ENCODE measurements at regions not wholly inside any gene's neighbourhood (a gene's known extent, or its start where the extent isn't known, plus 50 kb on each side); places are given as distances from the start of the nearest gene placed in this dataset.

- Mint-ChIP-seq H3K4me3 (no peak overlapping the region), H3K36me3 (no peaks in the 10 kb centered on the region), H3K27ac (no peak overlapping the region), H3K27me3 (peaks cover 0 to 3% of the 10 kb centered on the region in 2 donors), H3K9me3 (no peaks in the 10 kb centered on the region), H3K4me1 (peaks cover 0 to 2% (median 0%) of the 10 kb centered on the region in 3 donors)
- H3K4me3 ChIP-seq (ENCODE audit: control insufficient read depth in 1 of 2, extremely low read depth in 1 of 2, low read length in 1 of 2): no peak overlapping the region
- no CpG with 5 or more reads among the region's 3 CpGs for WGBS (ENCODE audit: insufficient coverage)
- H3K27me3 ChIP-seq (replicated peaks in 1 of 2; ENCODE audit: control insufficient read depth in 2 of 2, extremely low read depth in 1 of 2, insufficient read depth in 2 of 2, low read length in 1 of 2): no peaks in the 10 kb centered on the region
- no peaks in the 10 kb centered on the region for H3K9me3 ChIP-seq
- ATAC-seq (replicated peaks in 1 of 4) (no peak), DNase-seq (no peak)
- ChIA-PET POLR2A (no interaction called here), CTCF (interaction anchor here in 1 of 2 donors (0.6 kb wide), 1 partner anchor 249 kb away, joined by 3 read pairs; no protein-coding TSS in a partner anchor)
- H3K36me3 ChIP-seq (ENCODE audit: control insufficient read depth in 2 of 2, extremely low read depth in 1 of 2, insufficient read depth in 1 of 2, low read length in 1 of 2): no peaks in the 10 kb centered on the region
- H3K4me1 ChIP-seq (ENCODE audit: control insufficient read depth in 1 of 2, extremely low read depth in 1 of 2, insufficient read depth in 2 of 2, low read length in 2 of 2): no peaks in the 10 kb centered on the region
- no peak overlapping the region for H3K27ac ChIP-seq (ENCODE audit: low read length)
Measured at GRCh38 chr5:39648085-39648847, 223.5 kb upstream of the DAB2 start.

DNA sequence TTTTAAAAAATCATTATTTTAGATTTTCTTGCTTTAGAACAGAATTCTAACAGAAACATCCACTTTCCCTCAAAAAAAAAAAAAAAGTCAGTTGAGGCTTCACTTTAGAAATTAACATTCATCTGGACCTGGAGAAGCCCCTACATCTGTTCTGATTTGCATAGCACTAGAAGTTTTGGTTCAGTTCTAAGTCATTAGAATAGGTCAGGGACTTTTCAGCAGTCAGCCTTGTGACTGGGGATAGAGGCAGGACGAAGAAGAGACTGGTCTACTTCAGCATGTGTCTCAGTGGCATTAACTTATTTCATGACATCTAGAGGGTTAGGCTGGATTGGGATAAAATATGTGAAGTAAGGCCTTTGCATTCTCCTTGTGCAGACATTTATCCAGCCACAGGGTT is 215.8 kb upstream of the DAB2 start:
- H3K36me3 Mint-ChIP-seq: no peaks in the 10 kb centered on the region
- DNase-seq (no peak), ATAC-seq (replicated peaks in 1 of 4) (no peak)
- no peaks in the 10 kb centered on the region for H3K27me3 ChIP-seq (replicated peaks in 1 of 2; ENCODE audit: control insufficient read depth in 2 of 2, extremely low read depth in 1 of 2, insufficient read depth in 2 of 2, low read length in 1 of 2)
- no CpG with 5 or more reads among the region's 1 CpG for WGBS (ENCODE audit: insufficient coverage)
- H3K9me3 Mint-ChIP-seq: no peaks in the 10 kb centered on the region
- no peaks in the 10 kb centered on the region for H3K9me3 ChIP-seq
- no peak overlapping the region for H3K27ac Mint-ChIP-seq
- CTCF ChIA-PET: no interaction called here
- H3K4me1 ChIP-seq (ENCODE audit: control insufficient read depth in 1 of 2, extremely low read depth in 1 of 2, insufficient read depth in 2 of 2, low read length in 2 of 2): no peaks in the 10 kb centered on the region
- H3K4me3 Mint-ChIP-seq: no peak overlapping the region
- H3K4me1 Mint-ChIP-seq: no peaks in the 10 kb centered on the region
- H3K4me3 ChIP-seq (ENCODE audit: control insufficient read depth in 1 of 2, extremely low read depth in 1 of 2, low read length in 1 of 2): no peak overlapping the region
- POLR2A ChIA-PET: no interaction called here
- no peaks in the 10 kb centered on the region for H3K36me3 ChIP-seq (ENCODE audit: control insufficient read depth in 2 of 2, extremely low read depth in 1 of 2, insufficient read depth in 1 of 2, low read length in 1 of 2)
- H3K27me3 Mint-ChIP-seq: peaks cover 0 to 3% of the 10 kb centered on the region in 2 donors
- H3K27ac ChIP-seq (ENCODE audit: low read length): no peak overlapping the region

- Mint-ChIP-seq H3K27ac (no peak overlapping the region), H3K36me3 (no peaks in the 10 kb centered on the region), H3K4me3 (no peak overlapping the region), H3K9me3 (no peaks in the 10 kb centered on the region), H3K27me3 (peaks cover 3% of the 10 kb centered on the region in 2 donors), H3K4me1 (no peaks in the 10 kb centered on the region)
- POLR2A ChIA-PET: no interaction called here
- DNase-seq (no peak), ATAC-seq (replicated peaks in 1 of 4) (no peak)
- H3K36me3 ChIP-seq (ENCODE audit: control insufficient read depth in 2 of 2, extremely low read depth in 1 of 2, insufficient read depth in 1 of 2, low read length in 1 of 2): no peaks in the 10 kb centered on the region
- no peak overlapping the region for H3K4me3 ChIP-seq (ENCODE audit: control insufficient read depth in 1 of 2, extremely low read depth in 1 of 2, low read length in 1 of 2)
- CTCF ChIA-PET: interaction anchor here in 1 of 2 donors (0.6 to 0.7 kb wide), 2 partner anchors 61 to 1803 kb away, joined by 3 read pairs; no protein-coding TSS in a partner anchor
- H3K27ac ChIP-seq (ENCODE audit: low read length): no peak overlapping the region
- 70% methylated on average over 2 of the region's 3 CpGs for WGBS (ENCODE audit: insufficient coverage)
- no peaks in the 10 kb centered on the region for H3K27me3 ChIP-seq (replicated peaks in 1 of 2; ENCODE audit: control insufficient read depth in 2 of 2, extremely low read depth in 1 of 2, insufficient read depth in 2 of 2, low read length in 1 of 2)
- H3K9me3 ChIP-seq: no peaks in the 10 kb centered on the region
- H3K4me1 ChIP-seq (ENCODE audit: control insufficient read depth in 1 of 2, extremely low read depth in 1 of 2, insufficient read depth in 2 of 2, low read length in 2 of 2): no peaks in the 10 kb centered on the region
Measured at GRCh38 chr5:39639618-39640089, 214.9 kb upstream of the DAB2 start.

- CTCF ChIA-PET: interaction anchor here (0.5 to 0.6 kb wide), 3 partner anchors 62 to 1308 kb away, joined by 3 read pairs; no protein-coding TSS in a partner anchor
- ATAC-seq (replicated peaks in 1 of 4): no peak
- H3K27ac Mint-ChIP-seq: no peak overlapping the region
Measured at GRCh38 chr5:39638813-39639212, 214.0 kb upstream of the DAB2 start.

DNA sequence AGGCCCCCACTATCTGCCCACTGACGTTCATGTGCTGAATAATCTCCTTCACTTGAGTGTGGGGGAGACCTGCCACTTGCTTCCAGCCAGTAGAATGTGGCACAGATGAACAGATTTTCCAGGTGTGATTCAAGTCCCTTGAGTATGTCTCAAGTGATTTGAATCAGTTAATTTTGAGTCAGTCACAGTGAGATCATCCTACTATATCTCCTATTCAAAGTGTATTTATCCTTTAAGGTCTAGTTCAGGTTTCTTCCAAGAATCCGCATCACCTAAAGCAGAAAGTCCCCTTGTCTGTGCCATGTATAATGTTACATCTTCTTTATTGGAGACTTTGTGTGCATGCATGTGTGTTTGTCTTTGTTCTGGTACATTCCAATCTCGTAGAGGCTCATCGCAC is 208.3 kb upstream of the DAB2 start:
- Histone ChIP-seq H3K4me3 (ENCODE audit: control insufficient read depth in 1 of 2, extremely low read depth in 1 of 2, low read length in 1 of 2) (no peak overlapping the region), H3K27ac (ENCODE audit: low read length) (no peak overlapping the region), H3K36me3 (ENCODE audit: control insufficient read depth in 2 of 2, extremely low read depth in 1 of 2, insufficient read depth in 1 of 2, low read length in 1 of 2) (no peaks in the 10 kb centered on the region), H3K9me3 (no peaks in the 10 kb centered on the region), H3K4me1 (ENCODE audit: control insufficient read depth in 1 of 2, extremely low read depth in 1 of 2, insufficient read depth in 2 of 2, low read length in 2 of 2) (no peaks in the 10 kb centered on the region), H3K27me3 (replicated peaks in 1 of 2; ENCODE audit: control insufficient read depth in 2 of 2, extremely low read depth in 1 of 2, insufficient read depth in 2 of 2, low read length in 1 of 2) (no peaks in the 10 kb centered on the region)
- no peak for DNase-seq
- WGBS (ENCODE audit: insufficient coverage): no CpG with 5 or more reads among the region's 4 CpGs
- no peak for ATAC-seq (replicated peaks in 1 of 4)
- ChIA-PET POLR2A (no interaction called here), CTCF (no interaction called here)
- peaks cover 15 to 27% of the 10 kb centered on the region in 2 donors for H3K27me3 Mint-ChIP-seq
- no peaks in the 10 kb centered on the region for H3K36me3 Mint-ChIP-seq
- H3K9me3 Mint-ChIP-seq: no peaks in the 10 kb centered on the region
- no peaks in the 10 kb centered on the region for H3K4me1 Mint-ChIP-seq
- no peak overlapping the region for H3K4me3 Mint-ChIP-seq
- no peak overlapping the region for H3K27ac Mint-ChIP-seq

More at GRCh38 chr5:39638813-39639212, 214.0 kb upstream of the DAB2 start:
- H3K36me3 Mint-ChIP-seq: no peaks in the 10 kb centered on the region
- Histone ChIP-seq H3K4me1 (ENCODE audit: control insufficient read depth in 1 of 2, extremely low read depth in 1 of 2, insufficient read depth in 2 of 2, low read length in 2 of 2) (no peaks in the 10 kb centered on the region), H3K27me3 (replicated peaks in 1 of 2; ENCODE audit: control insufficient read depth in 2 of 2, extremely low read depth in 1 of 2, insufficient read depth in 2 of 2, low read length in 1 of 2) (no peaks in the 10 kb centered on the region), H3K27ac (ENCODE audit: low read length) (no peak overlapping the region), H3K9me3 (no peaks in the 10 kb centered on the region), H3K4me3 (ENCODE audit: control insufficient read depth in 1 of 2, extremely low read depth in 1 of 2, low read length in 1 of 2) (no peak overlapping the region), H3K36me3 (ENCODE audit: control insufficient read depth in 2 of 2, extremely low read depth in 1 of 2, insufficient read depth in 1 of 2, low read length in 1 of 2) (no peaks in the 10 kb centered on the region)
- no peaks in the 10 kb centered on the region for H3K9me3 Mint-ChIP-seq
- no peaks in the 10 kb centered on the region for H3K4me1 Mint-ChIP-seq
- H3K4me3 Mint-ChIP-seq: no peak overlapping the region
- peaks cover 3% of the 10 kb centered on the region in 2 donors for H3K27me3 Mint-ChIP-seq
- POLR2A ChIA-PET: interaction anchor here in 1 of 2 donors (0.6 kb wide), 1 partner anchor 59 kb away, joined by 3 read pairs; no protein-coding TSS in a partner anchor
- DNase-seq: no peak

DNA sequence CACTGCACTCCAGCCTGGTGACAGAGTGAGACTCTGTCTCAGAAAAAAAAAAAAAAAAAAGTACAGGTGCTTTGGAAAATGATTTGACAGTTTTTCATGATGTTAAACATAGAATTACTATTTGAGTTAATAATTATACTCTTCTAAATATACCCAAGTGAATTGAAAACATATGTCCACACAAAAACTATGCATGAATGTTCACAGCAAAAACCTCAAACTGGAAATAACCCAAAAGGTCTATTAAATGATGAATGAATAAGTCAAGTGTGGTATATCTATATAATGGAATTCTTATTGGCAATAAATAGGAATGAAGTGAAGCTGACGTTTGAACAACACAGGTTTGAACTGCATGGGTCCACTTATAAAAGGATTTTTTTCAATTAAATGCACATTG is 207.2 kb upstream of the DAB2 start:
- Histone ChIP-seq H3K4me3 (ENCODE audit: control insufficient read depth in 1 of 2, extremely low read depth in 1 of 2, low read length in 1 of 2) (no peak overlapping the region), H3K36me3 (ENCODE audit: control insufficient read depth in 2 of 2, extremely low read depth in 1 of 2, insufficient read depth in 1 of 2, low read length in 1 of 2) (no peaks in the 10 kb centered on the region), H3K27me3 (replicated peaks in 1 of 2; ENCODE audit: control insufficient read depth in 2 of 2, extremely low read depth in 1 of 2, insufficient read depth in 2 of 2, low read length in 1 of 2) (peaks cover 0 to 3% of the 10 kb centered on the region in 2 experiments), H3K4me1 (ENCODE audit: control insufficient read depth in 1 of 2, extremely low read depth in 1 of 2, insufficient read depth in 2 of 2, low read length in 2 of 2) (no peaks in the 10 kb centered on the region), H3K9me3 (no peaks in the 10 kb centered on the region), H3K27ac (ENCODE audit: low read length) (no peak overlapping the region)
- Mint-ChIP-seq H3K36me3 (no peaks in the 10 kb centered on the region), H3K9me3 (no peaks in the 10 kb centered on the region), H3K27ac (no peak overlapping the region), H3K4me1 (no peaks in the 10 kb centered on the region), H3K27me3 (peaks cover 18 to 31% of the 10 kb centered on the region in 2 donors), H3K4me3 (no peak overlapping the region)
- POLR2A ChIA-PET: no interaction called here
- ATAC-seq (replicated peaks in 1 of 4) (no peak), DNase-seq (no peak)
- CTCF ChIA-PET: no interaction called here
- no CpG with 5 or more reads among the region's 1 CpG for WGBS (ENCODE audit: insufficient coverage)

Measured in T-cell (primary cell).